ENCODE measurements at regions not wholly inside any gene's neighbourhood (a gene's known extent, or its start where the extent isn't known, plus 50 kb on each side); places are given as distances from the start of the nearest gene placed in this dataset.

- TF ChIP-seq CTCF (IDR thresholded peaks at IDR 0.05) (no peak), POLR2A (IDR thresholded peaks at IDR 0.05) (no peak)
Observed at GRCh38 chr2:226461981-226462380, 337.6 kb downstream of the IRS1 start.

Data from testis (tissue), 2 donors.